GM18907 (cell line): ENCODE measurements at regions not wholly inside any gene's neighbourhood (a gene's known extent, or its start where the extent isn't known, plus 50 kb on each side); places are given as distances from the start of the nearest gene placed in this dataset.

Experiments
- ATAC-seq: cut with Tn5 transposase; IDR thresholded peaks from one replicate; pipeline ENCODE4 v1.9.1; 2021; ENCODE audit warnings: mild to moderate bottlenecking, moderate library complexity; ENCODE audit not compliant: unreplicated experiment

DNA sequence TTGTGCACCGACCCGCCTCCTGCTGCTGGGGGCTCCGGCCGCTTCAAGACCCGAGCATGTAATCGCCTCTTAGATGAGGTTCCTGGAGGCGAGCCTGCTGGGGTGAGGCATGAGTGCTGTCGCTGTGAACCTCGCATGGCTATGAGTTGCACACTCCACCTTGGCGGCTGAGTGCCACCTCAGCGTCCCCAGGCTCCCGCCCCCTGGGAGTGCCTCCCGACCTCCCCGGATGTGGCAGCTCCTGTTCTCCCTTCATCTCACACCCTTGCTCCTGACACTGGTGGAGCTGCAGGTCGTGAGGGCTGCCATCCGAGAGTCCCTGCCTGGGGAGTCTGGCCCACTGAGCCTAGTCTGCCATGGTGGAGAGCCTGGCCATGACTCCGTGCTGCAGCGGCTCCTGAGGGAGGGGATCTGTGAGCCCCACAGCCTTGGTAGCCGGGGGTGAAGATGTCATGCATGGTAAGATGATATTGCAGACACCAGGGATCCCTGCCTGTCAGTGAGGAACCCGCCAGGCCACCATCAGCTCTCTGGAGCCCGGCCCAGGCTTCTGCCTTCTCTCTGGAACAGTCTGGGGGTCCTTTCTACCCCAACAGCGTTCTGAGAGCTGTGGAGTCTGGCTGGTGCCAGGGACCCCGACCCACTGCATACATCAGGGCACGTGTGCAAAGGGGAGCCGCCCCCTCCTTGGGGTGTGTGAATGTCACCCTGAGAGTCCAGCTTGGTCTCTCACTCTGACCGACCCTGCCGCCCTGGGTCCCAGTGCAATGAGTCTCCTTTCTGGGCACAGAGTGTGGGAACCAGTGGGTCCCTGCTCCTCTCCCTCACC is 61.6 kb upstream of the HS6ST1 start:
- ATAC-seq, result no peak

GRCh38 chr2:128380961-128381938 is 62.6 kb upstream of the HS6ST1 start:
- ATAC-seq, result no peak

- ATAC-seq, result no peak
Observed at GRCh38 chr2:128384446-128384845, 65.8 kb upstream of the HS6ST1 start.

GRCh38 chr2:128384956-128385355 is 66.3 kb upstream of the HS6ST1 start:
- no peak for ATAC-seq

DNA sequence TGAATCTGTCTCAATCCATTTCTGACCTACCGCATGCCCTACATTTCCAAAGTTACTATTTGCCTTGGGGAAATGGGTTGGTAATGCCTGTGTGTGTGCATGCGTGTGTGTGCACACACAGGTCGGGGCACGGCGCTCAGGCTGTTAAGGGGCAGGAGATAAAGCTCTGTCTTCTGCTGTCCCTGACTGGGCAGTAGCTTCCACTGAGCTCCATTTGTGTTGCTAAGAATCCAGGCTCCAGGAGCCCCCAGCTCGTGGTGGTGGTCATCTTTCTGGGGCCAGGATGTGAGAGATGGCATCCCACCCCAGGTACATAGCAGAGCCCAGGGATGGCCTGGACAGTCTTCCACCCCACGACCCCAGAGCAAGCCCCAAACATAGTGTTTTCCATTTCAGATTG is 66.7 kb upstream of the HS6ST1 start:
- ATAC-seq, result no peak

DNA sequence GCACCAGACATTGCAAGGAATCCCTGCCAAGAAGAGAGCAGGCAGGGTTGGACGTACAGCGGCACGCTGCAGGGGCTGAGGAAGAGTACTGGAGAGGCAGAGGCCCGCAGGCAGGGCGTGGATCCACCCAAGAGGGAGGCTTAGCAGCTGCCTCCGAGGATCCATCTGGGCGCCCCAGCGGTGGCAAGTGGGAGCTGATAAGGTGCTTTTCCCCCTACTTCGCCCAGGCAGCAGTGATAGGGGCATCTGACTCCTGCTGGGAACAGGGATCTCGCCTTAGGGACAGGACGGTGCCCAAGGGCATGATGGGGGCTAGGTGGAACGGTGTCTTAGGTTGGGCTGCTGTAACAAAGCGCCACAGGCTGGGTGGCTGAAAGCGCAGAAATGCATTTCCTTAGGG is 67.4 kb upstream of the HS6ST1 start:
- ATAC-seq, result no peak

DNA sequence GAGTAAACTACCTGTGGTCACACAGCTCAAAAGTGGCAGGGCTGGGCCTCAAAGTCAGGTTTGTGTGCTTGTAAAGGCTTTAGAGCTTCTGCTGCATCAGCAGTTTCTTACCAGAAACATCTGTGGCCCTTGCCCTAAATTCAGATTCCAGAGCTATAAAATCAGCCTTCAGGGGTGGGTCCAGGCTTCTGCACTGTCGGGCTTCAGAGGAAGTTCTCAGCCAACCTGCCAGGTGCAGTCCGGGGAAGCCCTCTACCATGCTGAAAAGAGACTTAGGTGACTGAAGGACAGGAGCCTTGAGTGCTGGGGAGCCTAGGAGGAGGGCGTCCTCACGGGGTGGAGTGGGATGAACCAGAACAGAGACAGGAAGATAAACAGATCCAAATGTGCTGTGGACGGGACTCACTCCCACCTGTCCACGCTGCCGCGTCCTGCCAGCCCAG is 69.9 kb upstream of the HS6ST1 start:
- ATAC-seq, result no peak

- no peak for ATAC-seq
Observed at GRCh38 chr2:128389388-128390086, 70.9 kb upstream of the HS6ST1 start.

DNA sequence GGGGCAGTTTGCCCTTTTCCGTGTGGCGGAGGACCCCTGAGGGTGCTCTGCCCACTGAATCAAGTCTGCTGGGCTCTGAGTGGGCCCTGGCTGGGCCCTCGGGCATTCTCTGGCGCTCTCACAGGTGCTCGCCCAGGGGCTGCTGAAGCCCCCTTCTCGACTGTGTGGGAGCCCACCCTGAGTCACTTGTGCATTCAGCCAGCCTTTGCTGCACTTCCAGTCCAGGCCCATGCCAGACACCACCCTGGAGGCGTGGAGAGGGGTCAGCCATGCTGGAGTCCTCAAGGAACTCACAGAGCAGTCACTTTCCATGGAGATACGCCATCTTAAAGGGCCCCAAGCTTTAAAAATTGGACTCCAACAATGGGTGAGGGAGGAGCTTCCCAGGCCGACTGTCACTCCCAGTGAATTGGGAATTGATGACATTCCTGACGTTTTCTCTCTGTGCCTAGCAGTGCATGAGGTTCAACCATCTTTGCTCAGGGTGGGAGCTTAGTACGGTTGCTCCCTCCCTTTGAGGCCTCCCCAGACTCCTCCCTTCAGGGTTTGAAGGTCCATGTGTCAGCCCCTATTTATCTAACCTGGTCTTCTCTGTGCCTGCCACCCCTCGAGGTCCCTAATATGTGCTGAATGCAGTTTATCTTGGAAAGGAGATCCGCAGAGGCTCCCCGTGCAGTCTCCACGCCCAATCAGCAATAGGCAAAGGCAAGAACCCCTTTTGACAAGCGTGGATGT is 71.8 kb upstream of the HS6ST1 start:
- no peak for ATAC-seq

- ATAC-seq, result no peak
Observed at GRCh38 chr2:128390991-128391630, 72.4 kb upstream of the HS6ST1 start.

DNA sequence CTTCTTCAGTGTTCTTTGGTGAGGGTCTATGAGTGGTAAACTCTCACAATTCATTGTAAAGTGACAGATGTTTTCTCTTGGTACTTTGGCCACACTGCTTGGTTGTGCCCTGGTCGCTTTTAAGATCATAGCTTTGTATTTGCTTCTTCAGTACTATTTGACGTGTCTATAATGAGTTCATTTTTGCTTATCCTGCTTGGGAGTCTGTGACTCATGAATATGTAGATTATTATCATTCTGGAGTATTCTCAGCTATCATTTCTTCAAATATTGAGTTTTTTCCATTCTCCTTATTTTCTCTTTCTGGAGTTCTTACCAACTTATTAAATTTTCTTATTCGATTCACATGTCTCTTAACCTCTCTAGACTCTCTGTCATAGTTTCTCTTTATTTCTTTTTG is 73.0 kb upstream of the HS6ST1 start:
- no peak for ATAC-seq

- no peak for ATAC-seq
Observed at GRCh38 chr2:128392207-128392606, 73.5 kb upstream of the HS6ST1 start.

GRCh38 chr2:128394007-128394730 is 75.5 kb upstream of the HS6ST1 start:
- ATAC-seq, result no peak

DNA sequence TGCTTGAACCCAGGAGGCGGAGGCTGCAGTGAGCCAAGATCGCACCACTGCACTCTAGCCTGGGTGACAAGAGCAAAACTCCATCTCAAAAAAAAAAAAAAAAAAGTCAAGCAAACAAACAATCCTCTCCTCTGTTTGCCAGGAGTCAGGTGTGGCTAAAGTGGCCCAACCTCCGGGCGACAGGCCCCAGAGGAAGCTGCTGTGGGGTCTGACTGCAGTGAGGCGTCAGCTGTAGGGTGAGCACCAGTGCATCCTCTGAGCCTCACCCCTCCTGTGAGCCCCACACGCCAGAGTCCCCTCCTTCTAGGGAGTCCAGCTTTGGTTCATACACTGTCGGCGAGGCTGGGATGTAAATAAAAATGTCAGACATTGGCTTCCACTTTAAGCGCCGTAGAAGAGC is 76.5 kb upstream of the HS6ST1 start:
- no peak for ATAC-seq

DNA sequence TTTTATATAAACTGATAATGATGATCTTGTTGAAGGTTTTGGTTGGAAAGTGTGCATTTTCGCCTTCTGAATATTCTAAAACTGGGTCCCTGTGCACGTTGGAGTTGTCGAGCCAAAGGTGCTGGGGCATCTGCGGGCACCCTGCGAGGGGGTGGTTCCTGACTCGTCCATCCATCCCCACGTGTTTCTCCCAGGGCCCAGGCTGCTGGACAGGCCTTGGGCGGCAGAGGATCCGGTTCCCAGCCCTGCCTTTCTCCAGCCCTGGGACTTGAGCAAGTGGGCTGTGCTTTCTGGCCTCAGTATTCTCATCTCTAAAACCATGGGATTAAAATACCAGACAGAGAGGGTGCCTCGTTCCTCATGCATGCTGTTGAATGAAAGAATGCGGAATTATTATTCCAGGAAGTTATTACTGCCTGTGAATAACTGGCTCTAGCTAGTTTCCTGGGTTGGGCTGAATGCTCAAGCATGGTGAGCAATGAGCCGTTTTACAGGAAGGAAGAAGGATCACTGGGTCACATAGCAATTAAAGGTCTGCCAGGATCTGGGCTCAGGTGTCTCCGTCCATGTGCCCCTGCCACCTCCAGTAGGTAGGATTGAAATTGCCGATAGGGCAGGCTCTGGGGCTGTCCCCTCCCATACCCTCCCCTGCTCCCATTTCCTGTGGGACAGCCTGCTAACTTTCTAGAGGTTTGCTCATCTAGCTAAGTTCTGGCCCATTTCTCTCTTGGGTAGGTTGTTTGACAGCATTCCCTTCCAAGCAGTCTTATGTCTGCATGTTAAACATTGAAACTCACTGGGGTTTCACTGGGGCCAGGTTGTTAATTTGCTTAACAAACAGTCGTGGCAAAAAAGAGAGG is 77.2 kb upstream of the HS6ST1 start:
- ATAC-seq, result no peak

DNA sequence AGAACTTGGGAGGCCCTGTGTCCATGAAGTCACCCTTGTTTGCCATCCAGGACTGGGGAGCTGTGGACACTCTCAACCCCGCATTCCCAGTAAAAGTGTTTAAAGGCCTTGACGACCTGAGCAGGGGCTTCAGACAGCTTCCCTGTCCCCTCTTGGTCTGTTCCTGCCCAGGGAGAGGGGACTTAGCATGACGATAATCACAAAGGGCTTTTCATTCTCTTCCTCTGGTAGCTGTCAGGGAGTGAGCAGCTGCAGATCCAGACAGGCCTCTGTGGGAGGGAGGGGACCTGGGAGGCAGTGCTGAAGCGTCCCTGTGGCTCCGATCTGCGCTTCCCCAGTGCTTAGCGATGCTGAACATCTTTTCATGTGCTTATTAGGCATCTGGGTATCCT is 77.8 kb upstream of the HS6ST1 start:
- no peak for ATAC-seq

- no peak for ATAC-seq
Observed at GRCh38 chr2:128396946-128397345, 78.3 kb upstream of the HS6ST1 start.

DNA sequence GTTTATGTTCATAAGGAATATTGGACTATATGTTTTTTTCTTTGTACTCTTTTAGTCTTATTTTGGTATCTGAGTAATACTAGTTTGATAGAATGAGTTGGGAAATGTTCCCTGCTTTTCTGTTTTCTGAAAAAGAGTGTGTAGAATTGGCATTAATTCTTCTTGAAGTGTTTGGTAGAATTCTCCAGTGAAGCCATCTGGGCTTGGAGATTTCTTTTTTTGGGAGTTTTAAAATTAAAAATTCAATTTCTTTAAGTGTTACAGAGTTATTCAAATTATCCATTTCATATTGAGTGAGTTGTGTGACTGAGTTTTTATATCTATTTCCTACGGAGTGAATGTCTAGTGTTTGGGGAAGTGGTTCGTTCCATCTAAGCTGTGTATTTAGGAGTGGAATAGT is 80.6 kb upstream of the HS6ST1 start:
- ATAC-seq, result no peak
